ENCODE measurements at regions not wholly inside any gene's neighbourhood (a gene's known extent, or its start where the extent isn't known, plus 50 kb on each side); places are given as distances from the start of the nearest gene placed in this dataset.
A peak's percentile ranks its signal among the peaks of the same experiment; 100 is the strongest.
"Not testable (repeated sequence)": the region's sequence is repeated elsewhere in the genome, so short reads cannot be mapped to it uniquely, and the experiment has no call there.

- no peak for DNase-seq (ENCODE audit: low spot score)
Observed at GRCh38 chr4:79217025-79217424, 108.8 kb downstream of the NAA11 start.

GRCh38 chr4:79213702-79214101 lies 112.2 kb downstream of the NAA11 start:
- DNase-seq (ENCODE audit: low spot score), result no peak

- DNase-seq (ENCODE audit: low spot score), result no peak
Observed at GRCh38 chr4:79213010-79213409, 112.9 kb downstream of the NAA11 start.

- DNase-seq (ENCODE audit: low spot score), result no peak
Observed at GRCh38 chr4:79212311-79212710, 113.5 kb downstream of the NAA11 start.

GRCh38 chr4:79211490-79211889 lies 114.4 kb downstream of the NAA11 start:
- DNase-seq (ENCODE audit: low spot score), result no peak

- DNase-seq (ENCODE audit: low spot score), result no peak
Observed at GRCh38 chr4:79210636-79211049, 115.2 kb downstream of the NAA11 start.

- DNase-seq (ENCODE audit: low spot score), result no peak
Observed at GRCh38 chr4:79209822-79210635, 115.8 kb downstream of the NAA11 start.

GRCh38 chr4:79209081-79209480 lies 116.8 kb downstream of the NAA11 start:
- DNase-seq (ENCODE audit: low spot score), result no peak

- DNase-seq (ENCODE audit: low spot score), result no peak
Observed at GRCh38 chr4:79207281-79207680, 118.6 kb downstream of the NAA11 start.

- no peak for DNase-seq (ENCODE audit: low spot score)
Observed at GRCh38 chr4:79206660-79207059, 119.2 kb downstream of the NAA11 start.

- no peak for DNase-seq (ENCODE audit: low spot score)
Observed at GRCh38 chr4:79205121-79205520, 120.7 kb downstream of the NAA11 start.

GRCh38 chr4:79201971-79202370 lies 123.9 kb downstream of the NAA11 start:
- no peak for DNase-seq (ENCODE audit: low spot score)

- DNase-seq (ENCODE audit: low spot score), result no peak
Observed at GRCh38 chr4:79199743-79200142, 126.1 kb downstream of the NAA11 start.

GRCh38 chr4:79198951-79199587 lies 126.8 kb downstream of the NAA11 start:
- no peak for DNase-seq (ENCODE audit: low spot score)

- DNase-seq (ENCODE audit: low spot score), result no peak
Observed at GRCh38 chr4:79197275-79198009, 128.4 kb downstream of the NAA11 start.

- not testable (repeated sequence) for DNase-seq (ENCODE audit: low spot score)
Observed at GRCh38 chr4:79191292-79191691, 134.6 kb downstream of the NAA11 start.

- DNase-seq (ENCODE audit: low spot score), result no peak
Observed at GRCh38 chr4:79185526-79186045, 140.3 kb downstream of the NAA11 start.

GRCh38 chr4:79184476-79184875 lies 141.4 kb downstream of the NAA11 start:
- DNase-seq (ENCODE audit: low spot score), result no peak

GRCh38 chr4:79182209-79182608 lies 143.7 kb downstream of the NAA11 start:
- DNase-seq (ENCODE audit: low spot score), result no peak

- DNase-seq (ENCODE audit: low spot score), result no peak
Observed at GRCh38 chr4:79181190-79181589, 144.7 kb downstream of the NAA11 start.

- DNase-seq (ENCODE audit: low spot score), result peak; percentile 70
Observed at GRCh38 chr4:79178760-79179159, 147.1 kb downstream of the NAA11 start.

- no peak for DNase-seq (ENCODE audit: low spot score)
Observed at GRCh38 chr4:79177388-79177787, 148.5 kb downstream of the NAA11 start.

- DNase-seq (ENCODE audit: low spot score), result no peak
Observed at GRCh38 chr4:79176351-79176750, 149.5 kb downstream of the NAA11 start.

All from left forelimb (tissue), 1 donor.